CD14-positive monocyte (primary cell): ENCODE measurements at regions not wholly inside any gene's neighbourhood (a gene's known extent, or its start where the extent isn't known, plus 50 kb on each side); places are given as distances from the start of the nearest gene placed in this dataset. TPM values are rescaled to one million over a fixed set of nuclear protein-coding genes. Genes with fewer than 3 reads are reported as not detected.

Experiments
- DNase-seq, 3 donors: peaks; one replicate each; pipeline ENCODE4 v3.0.0-alpha.2; 2011 to 2022
- H2AFZ ChIP-seq: 2 replicates; pipeline ENCODE4 v1.6.0; 2012; ENCODE audit warnings: mild to moderate bottlenecking, low read depth, low read length, inconsistent platforms; ENCODE audit not compliant: insufficient read depth, poor library complexity, severe bottlenecking
- H3K27ac ChIP-seq, 2 donors: 1 replicate in 1 of 2; 2 replicates in 1 of 2; pipeline ENCODE4 v1.5.1; 2012 to 2013; ENCODE audit warnings: low read length in 2 of 2, control low read depth in 1 of 2, inconsistent platforms in 1 of 2, low read depth in 1 of 2, mild to moderate bottlenecking in 1 of 2
- H3K27me3 ChIP-seq, 2 donors: one replicate each; pipeline versions ENCODE4 v1.6.0 to v1.6.1; 2011 to 2013; ENCODE audit warnings: low read length in 2 of 2; ENCODE audit not compliant: control insufficient read depth in 2 of 2, insufficient read depth in 2 of 2
- H3K36me3 ChIP-seq, 2 donors: replicated peaks in 1 of 2; 1 replicate in 1 of 2; 2 replicates in 1 of 2; pipeline versions ENCODE4 v1.5.1 to v1.6.1; 2012 to 2013; ENCODE audit warnings: low read length in 2 of 2, control low read depth in 1 of 2, inconsistent platforms in 1 of 2, mild to moderate bottlenecking in 1 of 2; ENCODE audit not compliant: insufficient read depth in 2 of 2, control insufficient read depth in 1 of 2
- H3K4me1 ChIP-seq, 2 donors: 1 replicate in 1 of 2; 2 replicates in 1 of 2; pipeline versions ENCODE4 v1.5.1 to v1.6.1; 2012 to 2013; ENCODE audit warnings: low read length in 2 of 2, control low read depth in 1 of 2, inconsistent platforms in 1 of 2, mild to moderate bottlenecking in 1 of 2, moderate library complexity in 1 of 2; ENCODE audit not compliant: insufficient read depth in 2 of 2, control insufficient read depth in 1 of 2
- H3K4me2 ChIP-seq: replicated peaks from 2 replicates; pipeline ENCODE3; 2012; ENCODE audit warnings: low read length, moderate library complexity, mild to moderate bottlenecking; ENCODE audit not compliant: poor library complexity, severe bottlenecking; ENCODE audit errors: extremely low read depth
- H3K4me3 ChIP-seq, 3 experiments: fragments of 200-600 bp in 1 of 3; sonication (generic) in 1 of 3; replicated peaks in 1 of 3; 1 replicate in 2 of 3; 2 replicates in 1 of 3; pipeline ENCODE4 v1.5.1; 2011 to 2013; ENCODE audit warnings: low read length in 3 of 3, mild to moderate bottlenecking in 3 of 3, control low read depth in 2 of 3, low read depth in 2 of 3, inconsistent platforms in 1 of 3, moderate library complexity in 1 of 3
- H3K79me2 ChIP-seq: 2 replicates; pipeline ENCODE4 v1.6.0; 2012; ENCODE audit warnings: mild to moderate bottlenecking, control low read depth, inconsistent platforms, low read length, moderate library complexity; ENCODE audit not compliant: insufficient read depth
- H3K9ac ChIP-seq: 2 replicates; pipeline ENCODE4 v1.6.0; 2017; ENCODE audit warnings: low read length, mild to moderate bottlenecking; ENCODE audit not compliant: insufficient read depth, poor library complexity, severe bottlenecking
- H3K9me3 ChIP-seq, 2 donors: replicated peaks in 1 of 2; 1 replicate in 1 of 2; 2 replicates in 1 of 2; pipeline versions ENCODE4 v1.5.1 to v1.6.1; 2012 to 2013; ENCODE audit warnings: low read length in 2 of 2, control low read depth in 1 of 2; ENCODE audit not compliant: control insufficient read depth in 1 of 2, insufficient read depth in 1 of 2
- H4K20me1 ChIP-seq: 2 replicates; pipeline ENCODE4 v1.6.0; 2012; ENCODE audit warnings: mild to moderate bottlenecking, low read length, control low read depth, moderate library complexity; ENCODE audit not compliant: insufficient read depth
- H3K27ac Mint-ChIP-seq, 7 donors: one replicate each; pipeline ENCODE4 v1.8.0; 2020; ENCODE audit warnings: mild to moderate bottlenecking in 7 of 7, mixed read lengths in 7 of 7, moderate library complexity in 6 of 7, inconsistent platforms in 2 of 7
- H3K27me3 Mint-ChIP-seq, 3 donors: one replicate each; pipeline ENCODE4 v1.8.0; 2021 to 2022; ENCODE audit warnings: low read depth in 3 of 3, mild to moderate bottlenecking in 3 of 3, mixed read lengths in 3 of 3, moderate library complexity in 3 of 3, inconsistent platforms in 1 of 3
- H3K36me3 Mint-ChIP-seq, 2 donors: one replicate each; pipeline ENCODE4 v1.8.0; 2020; ENCODE audit warnings: mixed read lengths in 2 of 2, inconsistent platforms in 1 of 2, mild to moderate bottlenecking in 1 of 2
- H3K4me1 Mint-ChIP-seq: one replicate; pipeline ENCODE4 v1.8.0; 2020; ENCODE audit warnings: mild to moderate bottlenecking, mixed read lengths
- H3K4me3 Mint-ChIP-seq, 2 donors: one replicate each; pipeline ENCODE4 v1.8.0; 2020; ENCODE audit warnings: mild to moderate bottlenecking in 2 of 2, mixed read lengths in 2 of 2, moderate library complexity in 1 of 2
- H3K9me3 Mint-ChIP-seq, 7 donors: one replicate each; pipeline ENCODE4 v1.8.0; 2020 to 2022; ENCODE audit warnings: mixed read lengths in 7 of 7, mild to moderate bottlenecking in 6 of 7, moderate library complexity in 6 of 7, inconsistent platforms in 2 of 7
- WGBS: methylation state at CpG from one replicate; pipeline ENCODE4 v1.1.5; 2013; ENCODE audit warnings: missing lambda C conversion rate; ENCODE audit not compliant: insufficient coverage; 5-methylcytosine and 5-hydroxymethylcytosine counted together
- intact Hi-C, 2 donors: fragments of 100-400 bp; cut with micrococcal nuclease; formaldehyde crosslinking; loops; one replicate each; pipeline versions ENCODE4 v1.15.0 to v1.15.1; 2023
- small RNA-seq: library from RNA; depleted of rRNA; stranded (forward); fragments of <200 nt; gene quantifications from one replicate; pipeline ENCODE3, GENCODE V24; 2012; ENCODE audit warnings: low read depth; ENCODE audit not compliant: insufficient read length
- TF ChIP-seq, protein P1 (sequence below): fragments of 200-600 bp; IDR thresholded peaks from one replicate; pipeline ENCODE4 v1.8.0; 2022; ENCODE audit warnings: antibody characterized with exemption, mild to moderate bottlenecking

DNA sequence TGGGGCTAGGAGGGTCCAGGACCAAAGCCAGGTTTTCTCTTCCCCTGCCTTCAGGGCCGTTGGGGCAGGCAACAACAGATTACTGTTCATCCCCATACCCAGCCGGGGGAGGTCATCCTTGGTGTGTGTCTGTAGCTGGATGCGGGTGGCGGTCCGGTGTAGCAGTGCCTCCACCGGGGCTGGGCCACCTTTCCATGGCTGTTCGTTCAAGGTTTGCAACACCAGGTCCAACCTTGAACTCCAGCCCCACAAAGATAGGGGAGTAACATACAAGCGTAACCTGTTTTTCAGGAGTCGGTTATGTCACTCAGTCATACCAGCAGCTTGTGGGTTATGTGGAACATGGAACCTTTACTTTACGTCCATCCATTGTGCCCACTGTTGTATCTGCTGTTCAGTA, 58.5 kb upstream of the FAM120A start:
- H3K36me3 ChIP-seq: no peaks in the 10 kb centered on the region
- peaks cover 0 to 3% (median 2%) of the 10 kb centered on the region in 7 donors for H3K9me3 Mint-ChIP-seq
- intact Hi-C loops: no loop called here
- no peak overlapping the region for H3K27ac Mint-ChIP-seq
- H3K4me3 Mint-ChIP-seq: no peak overlapping the region
- H3K4me1 ChIP-seq: peaks cover 7 to 9% of the 10 kb centered on the region in 2 donors
- no peak overlapping the region for H3K4me3 ChIP-seq
- no peaks in the 10 kb centered on the region for H4K20me1 ChIP-seq
- peaks cover 12% of the 10 kb centered on the region for H3K4me1 Mint-ChIP-seq
- H3K27me3 ChIP-seq: no peaks in the 10 kb centered on the region
- TF ChIP-seq, protein P1, sequence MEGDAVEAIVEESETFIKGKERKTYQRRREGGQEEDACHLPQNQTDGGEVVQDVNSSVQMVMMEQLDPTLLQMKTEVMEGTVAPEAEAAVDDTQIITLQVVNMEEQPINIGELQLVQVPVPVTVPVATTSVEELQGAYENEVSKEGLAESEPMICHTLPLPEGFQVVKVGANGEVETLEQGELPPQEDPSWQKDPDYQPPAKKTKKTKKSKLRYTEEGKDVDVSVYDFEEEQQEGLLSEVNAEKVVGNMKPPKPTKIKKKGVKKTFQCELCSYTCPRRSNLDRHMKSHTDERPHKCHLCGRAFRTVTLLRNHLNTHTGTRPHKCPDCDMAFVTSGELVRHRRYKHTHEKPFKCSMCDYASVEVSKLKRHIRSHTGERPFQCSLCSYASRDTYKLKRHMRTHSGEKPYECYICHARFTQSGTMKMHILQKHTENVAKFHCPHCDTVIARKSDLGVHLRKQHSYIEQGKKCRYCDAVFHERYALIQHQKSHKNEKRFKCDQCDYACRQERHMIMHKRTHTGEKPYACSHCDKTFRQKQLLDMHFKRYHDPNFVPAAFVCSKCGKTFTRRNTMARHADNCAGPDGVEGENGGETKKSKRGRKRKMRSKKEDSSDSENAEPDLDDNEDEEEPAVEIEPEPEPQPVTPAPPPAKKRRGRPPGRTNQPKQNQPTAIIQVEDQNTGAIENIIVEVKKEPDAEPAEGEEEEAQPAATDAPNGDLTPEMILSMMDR: no peak
- H3K36me3 Mint-ChIP-seq: no peaks in the 10 kb centered on the region
- H3K27me3 Mint-ChIP-seq: peaks cover 0 to 3% (median 0%) of the 10 kb centered on the region in 3 donors
- H3K27ac ChIP-seq: no peak overlapping the region
- H3K79me2 ChIP-seq: no peaks in the 10 kb centered on the region
- no peak overlapping the region for H3K9ac ChIP-seq
- no peak overlapping the region for H2AFZ ChIP-seq
- no peaks in the 10 kb centered on the region for H3K9me3 ChIP-seq
- H3K4me2 ChIP-seq: no peak overlapping the region
- DNase-seq: no peak
- 100% methylated on average over 6 of the region's 10 CpGs for WGBS

Small RNA genes lying in the stretch of these regions (small RNA-seq; reads per million reads assigned to genes)
- gene RNU6-829P: not detected
